ENCODE measurements at regions not wholly inside any gene's neighbourhood (a gene's known extent, or its start where the extent isn't known, plus 50 kb on each side); places are given as distances from the start of the nearest gene placed in this dataset.

DNA sequence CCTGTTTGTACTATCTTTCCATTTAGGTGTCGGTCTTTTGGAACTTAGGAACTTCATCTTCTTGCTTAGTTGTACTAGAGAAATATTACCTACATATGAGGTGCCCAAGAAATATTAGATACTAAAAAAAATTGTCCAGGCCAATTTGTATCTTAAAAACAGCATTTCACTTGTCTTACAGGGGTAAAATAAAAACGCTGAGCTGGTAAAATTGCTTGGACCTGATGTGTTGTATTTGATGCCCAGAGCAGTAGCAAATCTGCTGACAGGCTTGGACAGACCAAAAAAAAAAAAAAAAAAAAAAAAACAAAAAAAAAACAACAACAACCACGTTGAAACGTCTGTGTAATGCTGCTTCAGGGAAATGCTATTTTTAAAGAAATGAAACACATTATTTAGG is 150.4 kb upstream of the ARX start:
- TF ChIP-seq CTCF (IDR thresholded peaks at IDR 0.05; ENCODE audit: poor library complexity) = no peak
- no peak for TF ChIP-seq EZH2 (IDR thresholded peaks at IDR 0.05; ENCODE audit: borderline replicate concordance)
- no peak for TF ChIP-seq EZH2phosphoT487 (IDR thresholded peaks at IDR 0.05; ENCODE audit: low read depth, severe bottlenecking, unreplicated experiment)
